ENCODE measurements at regions not wholly inside any gene's neighbourhood (a gene's known extent, or its start where the extent isn't known, plus 50 kb on each side); places are given as distances from the start of the nearest gene placed in this dataset.
"Not testable (repeated sequence)": the region's sequence is repeated elsewhere in the genome, so short reads cannot be mapped to it uniquely, and the experiment has no call there.

DNA sequence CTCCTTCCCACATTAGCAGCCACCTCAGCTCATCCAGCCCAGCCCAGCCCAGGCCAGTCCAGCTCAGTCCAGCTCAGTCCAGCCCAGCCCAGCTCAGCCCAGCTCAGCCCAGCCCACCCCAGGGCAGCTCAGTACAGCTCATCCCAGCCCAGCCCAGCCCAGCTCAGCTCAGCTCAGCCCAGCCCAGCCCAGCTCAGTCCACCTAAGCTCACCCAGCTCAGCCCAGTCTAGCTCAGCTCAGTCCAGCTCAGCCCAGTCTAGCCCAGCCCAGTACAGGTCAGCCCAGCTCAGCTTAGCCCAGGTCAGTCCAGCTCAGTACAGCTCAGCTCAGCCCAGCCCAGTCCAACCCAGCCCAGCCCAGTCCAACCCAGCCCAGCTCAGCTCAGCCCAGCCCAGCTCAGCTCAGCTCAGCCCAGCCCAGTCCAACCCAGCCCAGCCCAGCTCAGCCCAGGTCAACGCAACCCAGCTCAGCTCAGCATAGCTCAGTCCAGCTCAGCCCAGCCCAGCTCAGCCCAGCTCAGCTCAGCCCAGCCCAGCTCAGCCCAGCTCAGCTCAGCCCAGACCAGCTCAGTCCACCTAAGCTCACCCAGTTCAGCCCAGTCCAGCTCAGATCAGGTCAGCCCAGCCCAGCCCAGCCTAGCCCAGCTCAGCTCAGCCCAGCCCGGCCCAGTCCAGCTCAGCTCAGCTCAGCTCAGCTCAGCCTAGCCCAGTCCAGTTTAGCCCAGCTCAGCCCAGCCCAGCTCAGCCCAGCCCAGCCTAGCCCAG, 63.0 kb downstream of the TMEM121 start:
- DNase-seq (ENCODE audit: low read depth), result no peak
- TF ChIP-seq, protein P1, sequence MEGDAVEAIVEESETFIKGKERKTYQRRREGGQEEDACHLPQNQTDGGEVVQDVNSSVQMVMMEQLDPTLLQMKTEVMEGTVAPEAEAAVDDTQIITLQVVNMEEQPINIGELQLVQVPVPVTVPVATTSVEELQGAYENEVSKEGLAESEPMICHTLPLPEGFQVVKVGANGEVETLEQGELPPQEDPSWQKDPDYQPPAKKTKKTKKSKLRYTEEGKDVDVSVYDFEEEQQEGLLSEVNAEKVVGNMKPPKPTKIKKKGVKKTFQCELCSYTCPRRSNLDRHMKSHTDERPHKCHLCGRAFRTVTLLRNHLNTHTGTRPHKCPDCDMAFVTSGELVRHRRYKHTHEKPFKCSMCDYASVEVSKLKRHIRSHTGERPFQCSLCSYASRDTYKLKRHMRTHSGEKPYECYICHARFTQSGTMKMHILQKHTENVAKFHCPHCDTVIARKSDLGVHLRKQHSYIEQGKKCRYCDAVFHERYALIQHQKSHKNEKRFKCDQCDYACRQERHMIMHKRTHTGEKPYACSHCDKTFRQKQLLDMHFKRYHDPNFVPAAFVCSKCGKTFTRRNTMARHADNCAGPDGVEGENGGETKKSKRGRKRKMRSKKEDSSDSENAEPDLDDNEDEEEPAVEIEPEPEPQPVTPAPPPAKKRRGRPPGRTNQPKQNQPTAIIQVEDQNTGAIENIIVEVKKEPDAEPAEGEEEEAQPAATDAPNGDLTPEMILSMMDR (IDR thresholded peaks at IDR 0.05; ENCODE audit: insufficient read depth, low read depth, low read length, missing control alignments), result no peak
- no peak overlapping the region for H3K4me3 ChIP-seq (ENCODE audit: low read depth, low read length)

DNA sequence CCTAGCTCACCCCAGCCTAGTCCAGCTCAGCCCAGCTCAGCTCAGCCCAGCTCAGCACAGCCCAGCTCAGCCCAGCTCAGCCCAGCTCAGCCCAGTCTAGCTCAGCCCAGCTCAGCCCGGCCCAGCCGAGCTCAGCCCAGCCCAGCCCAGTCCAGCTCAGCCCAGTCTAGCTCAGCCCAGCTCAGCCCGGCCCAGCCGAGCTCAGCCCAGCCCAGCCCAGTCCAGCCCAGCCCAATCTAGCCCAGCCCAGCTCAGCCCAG, 63.5 kb downstream of the TMEM121 start:
- not testable (repeated sequence) for DNase-seq (ENCODE audit: low read depth); H3K4me3 ChIP-seq (ENCODE audit: low read depth, low read length)

DNA sequence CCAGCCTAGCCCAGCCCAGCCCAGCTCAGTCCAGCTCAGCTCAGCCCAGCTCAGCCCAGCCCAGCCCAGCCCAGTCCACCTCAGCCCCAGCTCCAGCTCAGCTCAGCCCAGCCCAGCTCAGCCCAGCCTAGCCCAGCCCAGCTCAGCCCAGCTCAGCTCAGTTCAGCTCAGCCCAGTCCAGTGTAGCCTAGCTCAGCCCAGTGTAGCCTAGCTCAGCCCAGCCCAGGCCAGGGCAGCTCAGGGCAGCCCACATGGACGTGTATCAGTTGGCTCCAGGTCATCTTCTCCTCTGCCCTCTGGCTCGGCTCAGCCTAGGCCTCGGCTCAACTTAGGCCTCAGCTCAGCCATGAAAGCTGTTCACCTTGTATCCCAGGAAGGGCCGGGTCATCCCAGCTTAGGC, 64.7 kb downstream of the TMEM121 start:
- TF ChIP-seq, protein P1 (IDR thresholded peaks at IDR 0.05; ENCODE audit: insufficient read depth, low read depth, low read length, missing control alignments), result no peak
- no peak for DNase-seq (ENCODE audit: low read depth)
- no peak overlapping the region for H3K4me3 ChIP-seq (ENCODE audit: low read depth, low read length)

DNA sequence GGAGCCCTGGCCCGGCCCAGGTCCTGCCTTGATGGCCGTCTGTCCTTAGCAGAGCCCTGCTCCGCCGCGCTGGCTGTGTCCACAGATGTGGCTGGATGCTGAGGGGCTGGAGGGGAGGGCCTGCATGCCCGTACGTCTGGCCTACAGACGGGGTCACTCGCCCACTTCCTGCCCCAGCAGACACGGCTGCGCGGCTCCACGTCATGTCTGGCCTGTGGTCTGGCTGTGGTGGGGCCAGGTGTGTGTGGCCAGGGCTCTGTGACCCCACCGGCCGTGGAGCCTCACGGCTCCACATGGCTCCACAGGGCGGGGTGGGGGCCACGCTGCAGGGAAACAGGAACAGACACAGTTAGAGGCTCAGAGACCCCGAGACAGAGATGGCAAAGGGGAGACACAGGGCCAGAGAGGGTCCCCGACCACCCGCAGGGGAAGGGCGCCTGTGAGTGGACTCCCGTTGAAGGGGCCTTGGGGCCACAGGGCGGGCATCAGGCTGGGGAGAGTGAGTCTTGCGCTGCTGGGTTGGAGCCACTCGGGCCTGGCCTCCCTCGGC, 65.5 kb downstream of the TMEM121 start:
- not testable (repeated sequence) for H3K4me3 ChIP-seq (ENCODE audit: low read depth, low read length); DNase-seq (ENCODE audit: low read depth)

DNA sequence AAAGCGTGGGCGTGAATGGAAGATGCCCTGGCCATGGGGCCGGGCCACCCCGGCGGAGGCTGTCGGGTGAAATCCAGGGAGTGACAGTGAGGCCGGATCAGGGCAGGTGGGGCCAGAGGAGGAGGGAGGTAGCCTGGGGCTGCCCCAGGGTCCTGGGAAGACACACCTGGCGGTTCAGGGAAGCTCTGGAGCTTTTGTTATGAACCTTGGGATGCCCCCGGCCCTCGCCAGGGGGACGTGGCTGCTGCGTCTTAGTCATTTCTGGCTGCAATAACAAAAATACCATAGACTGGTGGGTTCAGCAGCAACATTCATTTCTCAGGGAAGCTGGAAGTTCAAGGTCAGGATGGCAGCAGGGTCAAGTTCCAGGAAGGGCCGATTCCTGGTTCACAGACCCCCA, 66.3 kb downstream of the TMEM121 start:
- DNase-seq (ENCODE audit: low read depth); H3K4me3 ChIP-seq (ENCODE audit: low read depth, low read length): not testable (repeated sequence)

DNA sequence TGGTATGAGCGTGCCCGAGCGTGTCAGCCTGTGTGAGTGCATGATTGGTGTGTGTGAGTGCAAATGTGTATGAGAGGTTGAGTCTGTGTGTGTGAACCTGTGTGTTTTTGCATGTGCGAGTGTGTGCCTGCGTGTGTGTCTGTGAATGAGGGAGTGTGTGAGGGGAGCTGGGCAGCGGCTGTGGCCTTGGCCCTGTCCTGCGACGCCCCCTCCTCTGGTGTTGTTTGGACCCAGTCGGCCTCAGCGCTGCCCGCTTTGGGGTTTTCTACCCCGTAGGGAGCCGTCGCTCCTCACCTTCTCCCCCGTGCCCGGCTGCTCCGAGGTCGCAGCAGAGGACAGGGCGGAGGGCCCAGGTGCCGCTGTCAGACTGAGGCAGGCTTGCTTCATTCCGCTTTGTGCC, 69.0 kb downstream of the TMEM121 start:
- not testable (repeated sequence) for H3K4me3 ChIP-seq (ENCODE audit: low read depth, low read length); DNase-seq (ENCODE audit: low read depth)

DNA sequence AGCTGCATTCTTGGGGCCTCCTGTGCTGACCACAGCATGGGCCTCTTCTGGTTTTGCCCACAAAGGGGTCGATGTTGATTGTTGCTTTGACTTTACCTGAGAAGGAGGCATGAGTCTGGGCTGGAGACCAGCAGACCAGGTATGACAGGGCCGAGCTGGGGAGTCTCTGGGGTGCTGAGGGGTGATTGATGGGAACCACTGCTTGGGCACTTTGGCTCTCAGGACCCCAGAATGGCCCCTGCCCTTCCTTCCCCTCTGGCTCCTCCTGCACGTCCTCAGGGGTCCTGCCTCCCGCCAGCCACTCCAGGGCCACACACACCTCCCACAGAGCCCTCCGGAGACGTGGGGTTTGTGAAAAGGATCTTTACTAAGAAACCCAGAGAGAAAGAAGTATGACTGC, 70.0 kb downstream of the TMEM121 start:
- DNase-seq (ENCODE audit: low read depth), result not testable (repeated sequence)

DNA sequence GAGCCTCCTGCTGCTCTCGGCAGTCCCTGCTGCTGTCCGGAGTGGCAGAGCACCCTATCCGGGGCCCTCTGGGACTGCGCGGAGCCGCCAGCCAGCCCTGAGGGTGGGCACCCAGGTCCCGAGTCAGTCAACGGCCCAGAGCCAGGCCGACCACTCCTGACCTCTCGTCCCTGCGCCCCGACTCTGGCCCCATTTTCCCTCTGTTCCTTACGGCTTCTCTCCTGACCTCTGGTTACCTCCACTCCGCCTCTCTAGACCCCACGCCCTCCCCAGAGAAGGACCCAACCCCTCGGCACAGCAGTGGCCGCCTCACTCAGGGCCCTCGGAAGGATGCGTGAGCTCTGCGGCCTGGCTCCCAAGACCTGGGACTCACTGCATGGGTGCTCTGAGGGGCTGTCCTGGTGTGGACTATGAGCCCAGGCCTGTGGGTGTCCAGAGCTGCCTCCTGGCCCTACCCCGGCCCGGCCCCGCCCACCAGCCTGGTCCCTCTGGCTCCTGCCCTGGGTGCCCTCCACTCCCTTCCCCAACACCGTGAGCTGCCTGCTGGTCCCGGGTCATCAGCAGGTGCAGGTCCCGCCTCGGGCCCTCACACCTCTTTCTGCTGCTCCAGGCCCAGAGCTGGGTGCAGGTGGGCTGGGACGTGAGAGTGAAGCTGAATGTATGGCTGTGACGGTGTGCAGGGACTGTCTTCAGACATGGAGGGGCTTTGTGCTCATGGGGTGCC, 71.8 kb downstream of the TMEM121 start:
- H3K4me3 ChIP-seq (ENCODE audit: low read depth, low read length); DNase-seq (ENCODE audit: low read depth): not testable (repeated sequence)

More for the DNA sequence above, 70.0 kb downstream of the TMEM121 start:
- H3K4me3 ChIP-seq (ENCODE audit: low read depth, low read length), result not testable (repeated sequence)

DNA sequence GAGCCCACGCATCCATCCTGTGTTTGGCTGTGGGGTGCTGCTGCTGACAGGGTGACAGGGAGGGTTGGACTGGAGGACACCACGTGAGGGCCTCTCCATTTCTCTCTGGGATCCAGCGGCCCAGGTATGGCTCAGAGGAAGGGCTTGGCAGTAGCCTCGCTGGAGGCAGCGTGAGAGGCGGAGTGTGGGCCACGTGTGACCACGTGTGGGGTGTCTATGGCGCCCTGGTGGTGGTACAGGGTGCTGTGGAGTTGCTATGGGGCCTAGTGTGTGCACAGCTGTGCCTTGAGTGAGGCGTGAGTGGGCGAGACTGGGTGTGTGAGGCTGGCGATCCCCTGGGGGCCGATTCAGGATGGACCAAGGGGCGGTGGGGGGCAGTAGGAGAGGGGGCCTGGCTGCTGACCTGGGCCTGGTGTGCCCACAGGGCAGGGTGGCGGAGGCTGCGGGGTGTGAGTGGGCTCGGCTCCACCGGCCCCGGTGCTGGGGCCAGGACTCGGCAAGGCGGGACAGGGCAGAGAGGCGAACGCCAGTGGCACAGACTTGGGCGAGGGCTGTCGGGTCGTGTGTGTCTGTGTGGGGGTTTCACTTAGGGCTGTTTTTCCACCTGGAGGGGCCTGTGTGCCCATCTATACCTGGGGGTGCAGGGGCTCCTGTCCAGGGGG, 72.7 kb downstream of the TMEM121 start:
- not testable (repeated sequence) for DNase-seq (ENCODE audit: low read depth); H3K4me3 ChIP-seq (ENCODE audit: low read depth, low read length)

DNA sequence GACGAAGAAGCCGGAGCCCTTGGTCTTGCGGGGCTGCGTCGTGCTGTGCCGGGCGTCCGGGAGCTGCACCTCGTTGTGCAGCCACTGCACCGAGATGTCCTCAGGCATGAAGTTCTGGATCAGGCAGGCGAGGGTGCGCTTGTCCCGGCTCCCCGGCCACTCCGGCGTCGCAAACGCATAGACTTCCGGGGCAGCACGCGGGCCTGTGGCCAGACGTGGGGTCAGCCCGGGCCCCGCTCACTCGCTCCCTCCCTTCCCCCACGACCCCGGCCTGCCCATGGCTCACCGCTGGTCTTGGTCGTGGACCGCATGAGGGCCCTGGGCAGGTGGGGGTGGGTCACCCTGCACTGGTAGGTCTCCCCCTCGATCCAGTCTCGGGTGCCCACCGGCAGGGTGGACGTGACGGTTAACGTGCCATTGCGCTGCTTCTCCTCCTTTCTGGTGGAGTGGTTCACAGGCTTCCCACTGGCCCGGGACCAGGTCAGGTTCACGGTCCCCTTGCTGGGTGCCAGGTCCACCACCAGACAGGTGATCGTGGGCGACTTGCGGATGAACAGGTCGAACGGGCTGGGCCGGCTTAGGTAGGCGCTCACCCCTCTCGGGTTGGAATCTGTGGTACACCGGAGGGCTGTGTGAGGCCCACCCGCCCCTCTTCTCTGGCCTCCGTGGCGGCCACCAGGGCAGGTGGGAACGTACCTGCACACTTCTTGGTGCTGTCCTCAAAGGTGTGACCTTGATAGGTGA, 74.0 kb downstream of the TMEM121 start:
- H3K4me3 ChIP-seq (ENCODE audit: low read depth, low read length); DNase-seq (ENCODE audit: low read depth): not testable (repeated sequence)

DNA sequence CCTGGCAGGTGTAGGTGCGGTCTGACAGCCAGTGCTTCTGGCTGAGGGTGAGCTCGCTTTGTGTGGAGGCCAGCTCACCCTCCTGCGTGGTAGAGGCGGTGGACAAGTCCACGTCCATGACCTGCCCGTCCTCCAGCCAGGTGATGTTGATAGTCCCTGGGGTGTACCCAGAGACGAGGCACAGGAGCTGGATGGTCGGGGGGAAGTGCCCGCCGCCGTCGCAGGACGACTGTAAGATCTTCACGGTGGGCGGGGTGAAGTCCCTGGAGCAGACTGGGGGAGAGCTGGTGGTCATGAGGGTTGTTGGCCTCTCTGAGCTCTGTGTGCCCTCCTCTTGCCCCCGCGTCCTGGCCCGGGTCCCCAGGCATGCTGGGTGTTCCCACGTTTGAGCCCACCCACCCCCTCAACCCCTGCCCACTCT, 74.6 kb downstream of the TMEM121 start:
- no peak for DNase-seq (ENCODE audit: low read depth)
- H3K4me3 ChIP-seq (ENCODE audit: low read depth, low read length), result no peak overlapping the region
- TF ChIP-seq, protein P1 (IDR thresholded peaks at IDR 0.05; ENCODE audit: insufficient read depth, low read depth, low read length, missing control alignments), result no peak
